Stimulated activated CD8-positive, alpha-beta memory T cell treated with anti-CD3 and anti-CD28 coated beads, Interleukin-2, amount 100 ng/mL, for 1 hour (primary cell): ENCODE measurements at regions not wholly inside any gene's neighbourhood (a gene's known extent, or its start where the extent isn't known, plus 50 kb on each side); places are given as distances from the start of the nearest gene placed in this dataset.
"Not testable (repeated sequence)": the region's sequence is repeated elsewhere in the genome, so short reads cannot be mapped to it uniquely, and the experiment has no call there.

ENCODE experiments used
- DNase-seq, 2 donors: peaks; one replicate each; pipeline ENCODE4 v3.0.0-alpha.2; 2020; ENCODE audit warnings: low read depth in 2 of 2

GRCh38 chr22:49004484-49005399 is 822.9 kb downstream of the BRD1 start:
- no peak for DNase-seq

GRCh38 chr22:48997605-48998004 is 830.1 kb downstream of the BRD1 start:
- not testable (repeated sequence) for DNase-seq

- DNase-seq, result no peak
Observed at GRCh38 chr22:48993655-48994054, 834.0 kb downstream of the BRD1 start.

GRCh38 chr22:48984639-48985038 is 843.0 kb downstream of the BRD1 start:
- no peak for DNase-seq

- no peak for DNase-seq
Observed at GRCh38 chr22:48982321-48982905, 845.3 kb downstream of the BRD1 start.

GRCh38 chr22:48981371-48982061 is 846.2 kb downstream of the BRD1 start:
- DNase-seq, result no peak

GRCh38 chr22:48980918-48981317 is 846.8 kb downstream of the BRD1 start:
- no peak for DNase-seq

- no peak for DNase-seq
Observed at GRCh38 chr22:48980409-48980808, 847.3 kb downstream of the BRD1 start.

GRCh38 chr22:48979482-48979881 is 848.2 kb downstream of the BRD1 start:
- DNase-seq, result no peak

GRCh38 chr22:48976556-48977535 is 850.8 kb downstream of the BRD1 start:
- DNase-seq, result no peak

GRCh38 chr22:48975886-48976285 is 851.8 kb downstream of the BRD1 start:
- DNase-seq, result no peak

- DNase-seq, result no peak
Observed at GRCh38 chr22:48975316-48975741, 852.3 kb downstream of the BRD1 start.

GRCh38 chr22:48974443-48975315 is 853.0 kb downstream of the BRD1 start:
- no peak for DNase-seq

GRCh38 chr22:48973694-48974041 is 854.0 kb downstream of the BRD1 start:
- no peak for DNase-seq

- no peak for DNase-seq
Observed at GRCh38 chr22:48972979-48973693, 854.5 kb downstream of the BRD1 start.

- DNase-seq, result no peak
Observed at GRCh38 chr22:48968201-48968959, 859.3 kb downstream of the BRD1 start.

- no peak for DNase-seq
Observed at GRCh38 chr22:48963405-48963804, 864.3 kb downstream of the BRD1 start.

GRCh38 chr22:48961705-48962104 is 866.0 kb downstream of the BRD1 start:
- DNase-seq, result no peak
